ENCODE measurements at regions not wholly inside any gene's neighbourhood (a gene's known extent, or its start where the extent isn't known, plus 50 kb on each side); places are given as distances from the start of the nearest gene placed in this dataset.

DNA sequence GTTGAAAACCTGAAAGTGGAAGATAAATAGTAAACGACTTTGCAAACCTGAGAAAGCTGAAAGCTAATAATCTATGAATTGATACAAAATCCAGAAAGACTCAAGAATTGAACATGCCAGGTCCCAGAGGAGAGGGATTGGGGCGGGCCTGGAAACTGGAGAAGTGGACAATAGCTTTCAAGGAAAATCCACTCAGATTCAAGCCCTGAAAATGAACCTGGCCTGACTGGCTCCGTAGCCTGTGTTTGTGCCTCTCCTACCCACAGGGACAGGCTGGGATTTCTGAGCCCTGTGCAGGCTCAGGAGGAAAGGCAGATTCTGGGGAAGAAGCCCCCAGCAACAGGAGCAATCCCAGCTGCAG, 274.8 kb upstream of the HS6ST1 start:
- H3K9me3 ChIP-seq (replicated peaks; ENCODE audit: control insufficient read depth, insufficient read depth, low read depth, low read length), result no peaks in the 10 kb centered on the region
- no peak for FAIRE-seq
- H3K27me3 ChIP-seq (ENCODE audit: control insufficient read depth in 2 of 2, insufficient read depth in 2 of 2, low read length in 2 of 2), result peaks cover 5 to 56% of the 10 kb centered on the region in 2 experiments; a peak in 3 of 5 replicates
- intact Hi-C loops (cut with micrococcal nuclease), result no loop called here
- no peak for ATAC-seq
- no peak for DNase-seq (ENCODE audit: extremely low read depth in 1 of 4, low spot score in 3 of 4)
- no peaks in the 10 kb centered on the region for H3K79me2 ChIP-seq (ENCODE audit: control insufficient read depth, insufficient read depth, low read length)
- no peaks in the 10 kb centered on the region; the same call in 1 of the 2 replicates for H4K20me1 ChIP-seq (replicated peaks; ENCODE audit: control insufficient read depth, insufficient read depth, low read length)
- 0% methylated on average over 3 of the region's 3 CpGs for WGBS (ENCODE audit: insufficient coverage, low coverage, missing lambda C conversion rate)
- no peak overlapping the region for H3K4me3 ChIP-seq
- no peaks in the 10 kb centered on the region for H3K9me1 ChIP-seq (ENCODE audit: control insufficient read depth, insufficient read depth, low read length)
- ChIA-PET POLR2A (interaction anchor here (0.7 kb wide), 1 partner anchor 702 kb away, joined by 3 read pairs; no protein-coding TSS in a partner anchor), CTCF (ENCODE audit: low intra/inter-chr PET ratio) (no interaction called here)
- no peaks in the 10 kb centered on the region for H3K36me3 ChIP-seq (ENCODE audit: control insufficient read depth, insufficient read depth, low read length)
- no peak overlapping the region for H3K27ac ChIP-seq (ENCODE audit: extremely low read depth, low read depth, low read length)
- in situ Hi-C loops (cut with MboI), result no loop called here
- H3K9ac ChIP-seq (ENCODE audit: insufficient read depth in 1 of 2, low read depth in 2 of 2, low read length in 2 of 2), result no peak overlapping the region
- no peak overlapping the region for H2AFZ ChIP-seq (ENCODE audit: low read depth, low read length)
- no peaks in the 10 kb centered on the region for H3K4me1 ChIP-seq (replicated peaks in 1 of 2; ENCODE audit: control insufficient read depth in 2 of 2, insufficient read depth in 2 of 2, low read length in 2 of 2)
- BruUV-seq (replicated peaks), result no TSS peak
- no peak for TF ChIP-seq MTA1 (IDR thresholded peaks at IDR 0.05; ENCODE audit: borderline replicate concordance)
- TF ChIP-seq, protein P1, sequence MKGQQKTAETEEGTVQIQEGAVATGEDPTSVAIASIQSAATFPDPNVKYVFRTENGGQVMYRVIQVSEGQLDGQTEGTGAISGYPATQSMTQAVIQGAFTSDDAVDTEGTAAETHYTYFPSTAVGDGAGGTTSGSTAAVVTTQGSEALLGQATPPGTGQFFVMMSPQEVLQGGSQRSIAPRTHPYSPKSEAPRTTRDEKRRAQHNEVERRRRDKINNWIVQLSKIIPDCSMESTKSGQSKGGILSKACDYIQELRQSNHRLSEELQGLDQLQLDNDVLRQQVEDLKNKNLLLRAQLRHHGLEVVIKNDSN (CRISPR knock-in tag; IDR thresholded peaks at IDR 0.05), result no peak
- TF ChIP-seq SPI1 (IDR thresholded peaks at IDR 0.05; ENCODE audit: borderline replicate concordance, low read depth, low read length), result no peak
- TF ChIP-seq ZNF695 (CRISPR knock-in tag; IDR thresholded peaks at IDR 0.05), result no peak
- TF ChIP-seq TOE1 (IDR thresholded peaks at IDR 0.05; ENCODE audit: borderline replicate concordance), result no peak
- no peak for TF ChIP-seq TOE1 (CRISPR knock-in tag; IDR thresholded peaks at IDR 0.05; ENCODE audit: borderline replicate concordance, low read depth)
- TF ChIP-seq, protein P2, sequence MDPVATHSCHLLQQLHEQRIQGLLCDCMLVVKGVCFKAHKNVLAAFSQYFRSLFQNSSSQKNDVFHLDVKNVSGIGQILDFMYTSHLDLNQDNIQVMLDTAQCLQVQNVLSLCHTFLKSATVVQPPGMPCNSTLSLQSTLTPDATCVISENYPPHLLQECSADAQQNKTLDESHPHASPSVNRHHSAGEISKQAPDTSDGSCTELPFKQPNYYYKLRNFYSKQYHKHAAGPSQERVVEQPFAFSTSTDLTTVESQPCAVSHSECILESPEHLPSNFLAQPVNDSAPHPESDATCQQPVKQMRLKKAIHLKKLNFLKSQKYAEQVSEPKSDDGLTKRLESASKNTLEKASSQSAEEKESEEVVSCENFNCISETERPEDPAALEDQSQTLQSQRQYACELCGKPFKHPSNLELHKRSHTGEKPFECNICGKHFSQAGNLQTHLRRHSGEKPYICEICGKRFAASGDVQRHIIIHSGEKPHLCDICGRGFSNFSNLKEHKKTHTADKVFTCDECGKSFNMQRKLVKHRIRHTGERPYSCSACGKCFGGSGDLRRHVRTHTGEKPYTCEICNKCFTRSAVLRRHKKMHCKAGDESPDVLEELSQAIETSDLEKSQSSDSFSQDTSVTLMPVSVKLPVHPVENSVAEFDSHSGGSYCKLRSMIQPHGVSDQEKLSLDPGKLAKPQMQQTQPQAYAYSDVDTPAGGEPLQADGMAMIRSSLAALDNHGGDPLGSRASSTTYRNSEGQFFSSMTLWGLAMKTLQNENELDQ (CRISPR knock-in tag; IDR thresholded peaks at IDR 0.05; ENCODE audit: borderline replicate concordance), result no peak
- TF ChIP-seq PRMT5 (CRISPR knock-in tag; IDR thresholded peaks at IDR 0.05), result no peak
- no peak for TF ChIP-seq SAP30 (IDR thresholded peaks at IDR 0.05; ENCODE audit: borderline replicate concordance, insufficient read depth, low read depth, low read length, poor library complexity, severe bottlenecking)
- TF ChIP-seq CXXC5 (CRISPR knock-in tag; IDR thresholded peaks at IDR 0.05), result no peak
- no peak for TF ChIP-seq PCBP2 (IDR thresholded peaks at IDR 0.05; ENCODE audit: low read depth, low read length, poor library complexity, severe bottlenecking)
- TF ChIP-seq ZNF408 (CRISPR knock-in tag; IDR thresholded peaks at IDR 0.05; ENCODE audit: low read depth), result no peak
- TF ChIP-seq NCOA4 (IDR thresholded peaks at IDR 0.05; ENCODE audit: partially characterized antibody), result no peak
- TF ChIP-seq EWSR1 (IDR thresholded peaks at IDR 0.05; ENCODE audit: borderline replicate concordance, low read depth, partially characterized antibody), result no peak
- TF ChIP-seq CCNT2 (IDR thresholded peaks at IDR 0.05; ENCODE audit: borderline replicate concordance, extremely low read depth, insufficient read length, low read depth, low read length), result no peak
- H3K4me2 ChIP-seq (ENCODE audit: insufficient read depth, low read length), result no peak overlapping the region
